ENCODE measurements at regions not wholly inside any gene's neighbourhood (a gene's known extent, or its start where the extent isn't known, plus 50 kb on each side); places are given as distances from the start of the nearest gene placed in this dataset.
"Not testable (repeated sequence)": the region's sequence is repeated elsewhere in the genome, so short reads cannot be mapped to it uniquely, and the experiment has no call there.

DNA sequence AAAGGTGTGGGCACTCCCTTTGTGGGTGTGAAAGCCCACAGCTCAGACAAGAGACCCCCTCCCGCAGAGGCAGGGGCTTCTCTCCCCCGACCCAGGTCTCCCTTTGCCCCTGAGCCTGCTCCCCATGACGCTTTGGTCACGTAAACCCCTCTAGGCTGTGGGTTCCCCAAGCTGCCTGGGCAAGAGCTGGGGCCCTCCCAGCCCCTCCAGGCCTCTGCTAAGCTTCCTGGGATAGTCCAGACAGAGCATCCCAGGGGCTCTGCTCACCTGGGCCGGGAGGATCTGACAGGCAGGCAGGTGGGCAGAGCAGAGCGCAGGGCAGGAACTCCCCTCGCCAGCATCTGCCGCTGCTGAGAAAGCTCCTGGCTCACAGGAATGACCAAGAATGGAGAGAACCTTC, 177.3 kb downstream of the BANP start:
- ATAC-seq = no peak

DNA sequence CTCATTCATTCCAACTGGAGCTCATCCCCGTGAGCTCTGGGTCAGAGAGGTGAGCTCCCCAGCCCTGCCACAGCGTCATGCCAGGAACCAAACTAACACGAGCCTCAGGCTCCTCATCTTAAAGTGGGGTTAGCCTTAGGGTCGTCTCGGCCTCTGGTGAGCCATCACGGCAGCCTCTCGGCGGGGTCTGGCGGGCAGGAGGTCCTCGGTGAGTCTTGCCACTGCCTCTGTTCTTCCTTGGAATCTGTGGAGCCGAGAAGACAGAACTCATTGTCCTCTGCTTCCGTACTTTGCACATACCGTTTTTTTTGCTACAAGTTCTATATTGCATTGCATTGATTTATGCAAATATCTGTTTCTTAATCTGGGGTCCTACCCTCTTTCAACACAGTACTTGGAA, 177.9 kb downstream of the BANP start:
- ATAC-seq = not testable (repeated sequence)

DNA sequence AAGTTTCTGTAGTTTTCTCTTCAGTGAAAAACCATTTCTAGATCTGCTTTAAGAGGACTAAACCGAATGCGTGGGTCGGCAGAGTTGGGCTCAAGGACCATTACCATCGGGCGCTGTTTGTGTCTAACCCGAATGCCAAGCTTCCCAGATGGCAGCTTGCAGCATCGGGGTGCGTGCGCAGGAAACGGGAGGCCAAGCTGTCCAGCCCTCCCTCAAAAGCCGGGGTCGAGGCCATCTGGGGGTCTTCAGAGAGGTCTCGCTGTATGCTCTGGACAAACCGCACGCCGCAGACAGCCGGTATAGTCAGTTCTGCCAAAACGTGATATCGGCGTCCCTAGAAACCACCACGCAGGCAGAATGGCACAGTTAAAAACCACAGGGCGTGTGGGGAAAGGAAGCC, 178.8 kb downstream of the BANP start:
- no peak for ATAC-seq

DNA sequence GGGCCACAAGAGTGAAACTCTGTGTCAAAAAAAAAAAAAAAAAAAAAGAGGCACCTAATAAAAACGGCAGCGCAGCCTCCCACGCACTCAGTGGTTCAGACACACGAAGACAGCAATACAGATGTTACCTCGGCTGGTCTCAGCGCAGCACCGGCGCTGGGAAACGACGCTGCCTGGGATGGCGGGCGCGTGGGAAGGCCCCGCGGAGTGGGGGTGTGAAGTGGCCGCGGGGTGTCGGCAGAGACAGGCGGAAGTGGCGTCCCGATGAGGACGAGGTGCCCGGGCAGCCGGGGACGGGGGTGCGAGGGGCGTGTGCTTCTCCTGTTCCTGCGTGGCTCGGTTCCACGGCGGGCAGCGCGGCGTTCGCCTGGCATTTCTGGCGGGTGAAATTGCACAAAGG, 179.4 kb downstream of the BANP start:
- no peak for ATAC-seq

DNA sequence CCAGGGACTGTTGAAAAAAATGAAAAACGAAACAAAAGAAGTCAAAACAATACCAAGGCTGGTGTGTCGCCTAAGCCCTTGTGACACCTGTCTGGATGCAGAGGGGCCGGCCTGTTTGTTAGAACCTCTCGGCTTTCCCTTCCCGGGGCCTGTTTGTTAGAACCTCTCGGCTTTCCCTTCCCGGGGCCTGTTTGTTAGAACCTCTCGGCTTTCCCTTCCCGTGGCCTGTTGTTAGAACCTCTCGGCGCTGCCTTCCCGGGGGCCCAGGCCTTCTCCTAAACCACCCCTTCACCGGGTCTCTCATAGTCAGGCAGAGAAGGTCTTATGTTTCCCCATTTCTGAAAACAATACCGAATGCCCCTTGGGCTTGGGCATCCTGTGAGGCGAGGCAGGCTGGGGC, 180.0 kb downstream of the BANP start:
- ATAC-seq = no peak

DNA sequence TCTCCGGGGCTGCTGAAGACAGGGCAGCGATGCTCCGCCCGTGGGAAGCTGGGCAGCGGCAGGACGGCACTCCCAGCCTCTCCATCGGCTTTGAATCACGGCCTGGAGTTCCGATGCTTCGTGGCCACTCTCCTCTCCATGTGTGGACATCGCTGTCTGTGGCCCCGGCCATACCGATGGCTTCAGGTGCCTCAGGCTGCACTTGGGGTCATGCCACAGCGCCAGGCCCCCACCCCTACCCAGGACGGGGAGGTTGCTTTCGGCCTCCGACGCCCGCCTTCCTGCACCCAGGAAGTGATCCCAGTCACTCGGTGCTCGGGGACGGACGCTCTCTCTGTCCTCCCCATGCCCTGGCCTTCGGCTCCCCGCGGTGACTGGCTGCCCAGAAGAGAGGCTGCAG, 180.7 kb downstream of the BANP start:
- ATAC-seq = no peak

DNA sequence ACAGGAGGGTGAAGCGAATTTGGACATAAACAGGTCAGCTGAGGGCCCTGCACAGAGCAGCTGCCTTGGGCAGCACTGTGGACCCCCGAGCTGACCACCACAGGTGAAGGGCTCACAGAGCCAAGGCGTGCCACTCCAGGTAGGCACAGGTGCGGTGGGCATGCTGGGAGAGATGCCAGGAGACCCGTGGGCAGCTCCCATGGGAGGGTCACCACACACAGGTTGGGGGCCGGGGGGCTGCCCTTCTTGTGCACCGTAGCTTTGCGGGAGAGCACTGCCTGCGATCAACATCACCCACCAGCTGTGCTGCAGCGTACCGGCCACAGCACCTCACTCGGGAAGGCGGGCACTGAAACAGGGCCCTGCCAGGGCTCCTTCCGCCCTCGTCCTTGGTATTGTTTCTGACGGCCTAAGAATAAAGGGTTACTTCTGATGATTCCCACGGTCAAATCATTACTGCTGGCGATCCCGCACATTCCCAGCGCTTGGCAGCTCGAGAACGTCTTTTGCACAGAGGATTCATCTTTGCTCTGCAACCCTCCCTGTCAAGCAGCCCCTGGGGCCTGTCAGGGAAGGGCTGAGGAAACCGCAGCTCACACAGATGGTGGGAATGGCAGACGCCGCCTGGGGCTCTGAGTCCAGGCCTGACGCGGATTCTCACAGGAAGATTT, 181.7 kb downstream of the BANP start:
- ATAC-seq = no peak

DNA sequence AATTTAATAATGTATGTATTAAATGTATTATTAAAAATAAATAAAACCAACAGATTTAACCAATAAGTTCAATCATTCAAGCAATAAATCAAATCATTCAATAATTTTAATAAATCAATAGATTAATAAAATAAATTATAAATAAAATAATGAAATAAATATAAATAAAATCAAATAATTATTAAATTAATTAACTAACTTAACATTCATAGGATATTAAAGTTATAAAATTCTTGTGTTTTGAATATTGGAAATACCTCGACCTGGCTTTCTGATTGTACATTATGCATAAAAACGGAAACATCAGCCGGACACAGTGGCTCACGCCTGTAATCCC, 182.2 kb downstream of the BANP start:
- no peak for ATAC-seq

DNA sequence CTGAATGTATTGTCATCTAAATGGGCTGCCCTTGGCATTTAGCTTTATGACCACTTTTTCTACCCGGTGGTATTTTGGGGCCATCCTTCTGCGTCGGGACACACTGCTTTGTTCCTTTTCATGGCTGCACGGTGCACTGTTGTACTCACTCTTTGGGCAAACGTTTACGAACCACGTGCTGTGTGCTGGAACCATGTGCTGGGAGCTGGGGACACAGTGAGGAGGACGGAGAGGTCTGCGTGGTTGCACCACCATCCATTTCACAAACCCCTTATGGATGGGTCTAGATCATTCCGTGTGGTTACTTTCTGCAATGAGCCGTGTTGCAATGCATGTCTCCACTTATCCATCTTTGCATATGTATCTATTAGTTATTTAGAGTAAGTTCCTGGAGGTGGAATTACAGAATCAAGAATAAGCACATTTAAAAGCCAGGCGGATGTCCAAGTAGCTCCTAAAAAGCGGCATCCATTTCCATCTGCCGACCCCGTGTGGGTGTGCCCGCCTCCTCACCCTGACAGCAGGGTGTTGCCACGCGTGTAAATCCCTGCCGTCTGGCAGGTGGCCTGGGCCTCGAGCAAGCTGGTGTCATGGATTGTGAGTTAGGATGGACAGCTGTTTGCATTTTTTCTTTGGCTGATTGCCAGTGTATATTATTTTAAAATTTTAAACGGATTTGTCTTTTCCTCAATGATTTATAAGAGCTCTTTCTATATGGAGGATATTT, 183.1 kb downstream of the BANP start:
- not testable (repeated sequence) for ATAC-seq

DNA sequence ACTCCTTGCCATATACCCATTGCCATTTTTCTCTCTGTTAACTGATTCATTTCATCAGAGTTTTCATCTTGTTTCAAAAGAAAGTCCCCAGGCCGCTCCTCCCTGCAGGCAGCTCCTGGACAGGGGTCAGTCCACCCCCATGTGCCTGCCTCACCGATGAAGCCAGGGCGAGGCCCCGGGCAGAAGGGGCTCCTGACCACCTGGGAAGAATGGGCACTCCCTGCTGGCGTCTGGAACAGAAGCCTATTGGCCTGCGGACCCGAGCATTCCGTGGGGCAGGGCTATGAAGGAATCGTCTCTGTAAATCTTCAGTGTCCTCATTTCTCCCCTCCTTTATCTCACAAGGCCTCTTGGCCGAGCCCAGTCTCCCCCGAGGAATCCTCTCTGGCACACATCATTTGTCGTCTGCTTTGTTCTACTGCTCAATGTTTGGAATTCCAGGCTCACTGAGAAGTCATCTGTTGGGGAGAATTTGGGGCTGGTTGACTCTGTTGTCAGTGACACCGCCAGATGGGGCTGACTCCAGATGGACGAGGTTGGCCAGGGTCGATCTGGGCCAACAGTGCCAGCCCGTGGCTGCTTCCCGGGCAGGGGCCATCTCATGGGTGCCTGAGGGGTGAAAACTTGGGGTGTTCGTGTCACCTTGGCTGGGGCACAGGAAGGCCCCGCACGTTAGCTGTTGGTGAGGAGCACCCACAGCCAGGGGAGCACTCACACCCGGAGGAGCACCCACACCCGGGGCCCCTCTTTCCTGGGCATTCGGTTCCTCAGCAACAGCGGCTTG, 183.9 kb downstream of the BANP start:
- not testable (repeated sequence) for ATAC-seq

DNA sequence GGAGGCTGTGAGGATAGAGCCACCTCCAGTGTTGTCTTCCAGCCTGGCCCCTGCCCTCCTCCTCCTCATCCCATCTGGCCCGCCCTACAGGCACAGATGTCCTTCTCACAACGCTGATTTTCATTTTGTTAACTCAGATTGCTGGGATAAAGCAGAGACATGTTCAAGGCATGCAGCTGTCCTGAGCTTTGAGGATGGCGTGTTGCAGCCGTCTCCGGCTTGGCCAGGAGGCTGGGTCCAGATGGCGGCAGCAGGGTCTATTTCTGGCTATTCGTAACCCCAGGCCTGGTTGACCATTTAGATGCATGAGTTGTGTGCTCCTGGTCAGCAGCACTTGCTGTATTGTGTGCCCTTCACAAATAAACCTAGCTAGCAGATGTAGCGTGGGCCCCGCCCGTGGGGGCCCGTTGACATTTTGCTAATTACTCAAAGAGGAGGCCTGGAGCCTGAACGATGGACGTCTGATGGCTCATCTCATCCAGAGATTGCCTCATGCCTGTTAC, 185.0 kb downstream of the BANP start:
- ATAC-seq = not testable (repeated sequence)

DNA sequence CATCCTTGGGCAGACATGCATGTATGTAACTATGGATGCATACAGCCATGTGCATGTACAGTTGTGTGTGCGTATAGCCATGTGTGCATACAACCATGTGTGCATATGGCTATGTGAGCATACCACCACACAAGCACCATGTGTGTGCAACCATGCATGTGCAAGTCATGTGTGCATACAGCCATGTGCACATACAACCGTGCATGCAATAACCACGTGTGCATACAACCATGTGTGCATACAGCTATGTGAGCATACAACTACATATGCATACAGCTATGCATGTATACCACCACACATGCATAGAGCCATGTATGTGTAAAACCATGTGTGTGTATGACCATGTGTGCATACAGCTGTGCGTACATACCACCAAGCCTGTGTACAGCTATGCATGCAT, 185.7 kb downstream of the BANP start:
- ATAC-seq = not testable (repeated sequence)

DNA sequence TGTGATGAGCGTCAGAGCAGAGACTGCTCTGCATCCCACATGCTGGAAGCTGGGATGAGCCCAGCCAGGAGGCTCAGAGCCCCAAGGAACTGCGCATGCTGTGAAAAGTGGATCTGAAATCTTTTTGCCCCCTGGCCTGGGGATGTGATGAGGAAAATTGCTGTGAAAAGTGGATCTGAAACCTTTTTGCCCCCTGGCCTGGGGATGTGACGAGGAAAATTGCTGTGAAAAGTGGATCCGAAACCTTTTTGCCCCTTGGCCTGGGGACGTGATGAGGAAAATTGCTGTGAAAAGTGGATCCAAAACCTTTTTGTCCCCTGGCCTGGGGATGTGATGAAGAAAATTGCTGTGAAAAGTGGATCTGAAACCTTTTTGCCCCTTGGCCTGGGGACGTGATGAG, 187.9 kb downstream of the BANP start:
- ATAC-seq = not testable (repeated sequence)

DNA sequence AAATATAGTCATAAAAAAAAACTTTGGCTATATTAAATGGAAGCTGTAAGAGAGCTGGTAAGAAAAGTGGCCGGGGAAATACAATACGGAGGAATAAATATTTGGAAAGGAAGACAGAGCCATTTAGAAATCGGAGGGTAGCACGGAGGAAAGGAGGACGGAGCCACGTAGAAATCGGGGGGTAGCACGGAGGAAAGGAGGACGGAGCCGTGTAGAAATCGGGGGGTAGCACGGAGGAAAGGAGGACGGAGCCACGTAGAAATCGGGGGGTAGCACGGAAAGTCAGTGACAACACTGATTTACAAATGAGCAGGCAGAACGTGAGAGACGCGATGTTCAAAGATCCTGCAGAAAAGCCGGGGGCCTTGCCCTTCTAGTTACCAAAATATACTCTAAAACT, 189.0 kb downstream of the BANP start:
- ATAC-seq = not testable (repeated sequence)

DNA sequence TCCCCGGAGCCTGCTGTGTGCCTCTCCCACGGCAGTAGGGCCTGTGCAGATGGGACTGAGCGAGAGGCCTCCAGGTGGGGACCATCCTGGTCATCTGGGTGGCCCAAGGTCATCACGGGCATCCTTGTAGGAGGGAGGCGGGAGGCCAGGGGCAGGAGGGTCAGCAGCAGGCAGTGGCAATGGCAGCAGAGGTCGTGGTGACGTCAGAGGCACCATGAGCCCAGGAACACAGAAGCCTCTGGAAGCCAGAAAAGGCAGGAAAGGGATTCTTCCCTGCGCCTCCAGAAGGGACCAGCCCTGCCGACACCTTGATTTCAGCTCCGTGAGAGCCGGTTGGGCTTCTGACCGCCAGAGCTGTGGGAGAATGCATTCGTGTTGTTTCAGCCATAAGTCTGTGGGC, 190.3 kb downstream of the BANP start:
- ATAC-seq = no peak

DNA sequence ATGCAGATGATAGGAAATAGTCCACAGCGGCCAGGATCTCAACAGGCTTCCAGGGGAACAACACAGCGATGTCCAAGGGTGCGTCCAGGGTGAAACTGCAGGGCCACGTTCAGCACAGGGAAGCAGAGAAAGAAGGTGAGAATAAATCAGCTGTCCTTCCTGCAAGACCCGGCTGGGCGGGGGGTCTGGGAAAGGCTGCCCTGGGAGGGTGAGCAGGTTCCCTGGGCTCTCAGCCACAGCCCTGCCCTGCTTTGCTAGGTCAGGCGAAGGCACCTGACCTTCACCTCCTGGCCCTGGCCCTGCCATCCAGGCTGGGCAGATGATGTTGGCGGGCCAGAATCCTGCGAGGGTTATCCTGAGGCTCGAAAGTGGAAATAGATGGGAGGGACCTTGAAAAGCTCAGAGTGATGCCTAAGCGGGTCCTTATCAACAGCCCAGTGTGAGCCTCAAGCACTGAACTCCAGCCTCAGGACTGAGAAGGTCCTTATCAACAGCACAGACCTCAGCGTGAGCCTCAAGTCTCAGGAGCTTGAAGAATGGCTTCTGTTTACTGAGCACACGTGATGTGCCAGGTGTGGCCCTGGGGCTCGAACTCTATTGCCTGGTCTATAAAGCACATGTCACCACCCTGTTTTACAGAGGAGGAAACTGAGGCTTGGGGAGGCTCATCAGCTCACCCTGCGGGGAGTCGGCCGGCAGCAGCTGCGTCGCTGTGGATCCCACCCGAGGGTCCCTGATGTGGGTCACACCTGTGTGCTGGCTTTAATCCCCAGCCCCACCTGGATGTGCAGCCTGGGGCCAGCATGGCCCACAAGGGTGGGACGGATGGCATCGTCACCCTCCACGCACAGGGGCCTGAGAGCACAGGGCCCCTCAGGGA, 191.1 kb downstream of the BANP start:
- ATAC-seq = peak; percentile 33

DNA sequence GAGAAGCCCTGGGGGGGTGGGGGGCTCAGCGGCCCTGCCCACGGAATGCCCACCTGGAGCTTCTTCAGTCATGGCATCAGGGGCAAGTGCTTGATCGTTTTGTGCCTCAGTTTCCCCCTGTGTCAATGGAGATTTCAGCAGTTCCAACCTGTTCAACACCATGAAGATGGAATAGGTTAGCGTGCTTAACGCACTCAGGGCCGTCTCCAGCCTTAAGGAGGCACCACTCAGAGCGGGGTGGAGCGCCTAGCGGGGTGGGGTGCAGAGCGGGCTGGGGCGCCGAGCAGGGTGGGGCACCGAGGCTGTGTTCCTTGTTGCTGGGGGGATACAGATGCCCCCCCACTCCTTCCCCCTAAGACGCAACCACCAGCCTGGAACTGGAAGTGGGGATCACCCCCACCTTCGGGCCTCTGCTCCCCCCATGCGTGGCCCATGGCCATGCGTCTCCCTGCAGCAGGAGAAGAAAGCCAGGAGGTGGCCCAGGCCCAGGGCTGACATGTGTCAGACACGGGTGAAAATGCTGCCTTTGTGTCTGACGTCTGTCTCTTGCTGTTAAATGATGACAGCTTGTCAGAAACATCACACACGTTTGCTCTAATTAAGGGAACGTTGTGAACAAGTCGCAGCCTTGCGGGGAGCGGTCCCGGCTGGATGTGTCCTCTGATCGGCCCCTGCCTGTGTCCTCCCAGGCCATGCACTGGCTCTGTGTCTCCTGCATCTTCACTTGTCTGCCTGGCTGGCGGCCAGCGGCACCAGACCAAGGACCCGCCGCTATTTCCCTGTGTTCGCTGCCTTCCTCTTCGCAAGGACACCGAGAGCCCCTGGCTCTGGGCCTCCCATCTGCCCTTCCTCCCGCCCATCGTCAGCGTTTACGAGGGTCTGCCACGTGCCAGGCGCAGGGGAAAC, 192.1 kb downstream of the BANP start:
- ATAC-seq = not testable (repeated sequence)

DNA sequence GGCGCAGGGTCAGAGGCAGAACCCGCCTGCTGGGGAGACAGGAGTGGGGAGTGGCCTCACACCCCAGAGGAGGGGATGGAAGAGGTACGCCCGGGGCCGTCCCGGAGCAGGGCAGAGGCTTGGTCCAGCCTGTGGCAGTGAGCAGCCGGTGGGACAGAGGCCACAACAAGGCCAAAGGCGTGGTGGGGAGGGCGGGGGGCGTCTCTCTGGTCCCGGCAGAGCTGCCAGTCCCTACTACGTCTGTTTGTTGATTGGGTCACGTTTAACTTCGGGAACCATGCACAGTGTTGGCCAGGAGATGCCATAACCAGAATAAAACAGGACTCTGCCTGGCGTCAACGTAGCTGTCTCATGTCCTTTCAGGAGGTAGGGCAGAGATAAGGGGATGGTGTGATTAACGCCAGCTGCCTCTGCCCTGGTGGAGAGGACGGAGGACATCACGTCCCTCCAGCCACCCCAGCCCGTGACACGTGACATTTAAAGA, 192.8 kb downstream of the BANP start:
- ATAC-seq = no peak

DNA sequence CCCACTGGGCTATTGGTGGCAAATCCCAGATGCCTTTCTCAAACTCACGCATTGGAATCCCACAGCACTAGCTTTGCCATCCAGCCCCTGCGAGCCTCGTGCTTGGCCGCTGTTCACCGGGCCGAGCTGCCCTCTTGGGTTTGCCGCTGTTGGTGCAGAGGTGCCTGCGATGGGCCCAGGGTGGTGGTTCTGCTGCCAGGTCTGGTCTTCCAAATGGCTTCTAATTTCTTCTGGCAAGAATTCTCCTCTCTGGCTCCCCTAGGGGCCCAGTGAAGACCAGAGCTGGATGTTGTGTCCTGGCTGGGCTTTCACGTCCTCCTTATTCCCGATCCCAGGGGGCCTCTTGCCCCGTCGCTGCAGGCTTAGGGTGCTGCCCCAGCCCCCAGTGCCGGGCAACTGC, 194.1 kb downstream of the BANP start:
- ATAC-seq = not testable (repeated sequence)

DNA sequence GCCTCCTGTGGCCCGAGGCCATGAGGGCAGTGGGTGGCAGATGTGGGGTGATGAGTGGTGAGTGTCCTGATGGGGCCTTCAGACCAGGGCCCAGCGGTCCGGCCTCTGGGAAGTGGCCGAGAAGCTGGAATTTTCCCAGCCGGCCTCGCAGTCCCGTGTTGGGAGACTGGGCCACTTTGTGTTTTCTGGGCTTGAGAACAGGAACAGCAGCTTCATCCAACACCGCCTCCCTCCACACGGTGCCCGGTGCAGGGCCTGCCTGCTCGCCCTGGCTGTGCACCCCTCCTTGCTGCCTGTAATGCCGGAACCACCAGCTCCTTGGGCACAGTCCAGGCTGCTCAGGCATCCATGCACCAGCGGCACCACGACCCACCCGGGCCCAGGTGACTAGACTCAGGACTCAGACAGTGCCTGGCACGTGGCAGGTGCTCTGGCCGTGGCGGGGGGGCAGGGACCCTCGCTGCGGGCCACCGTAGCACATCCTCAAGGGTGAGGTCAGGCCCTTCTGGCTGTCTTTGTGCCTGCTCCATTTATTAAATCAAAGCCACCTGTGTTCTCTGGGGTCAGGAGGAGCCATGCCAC, 194.7 kb downstream of the BANP start:
- ATAC-seq = not testable (repeated sequence)

DNA sequence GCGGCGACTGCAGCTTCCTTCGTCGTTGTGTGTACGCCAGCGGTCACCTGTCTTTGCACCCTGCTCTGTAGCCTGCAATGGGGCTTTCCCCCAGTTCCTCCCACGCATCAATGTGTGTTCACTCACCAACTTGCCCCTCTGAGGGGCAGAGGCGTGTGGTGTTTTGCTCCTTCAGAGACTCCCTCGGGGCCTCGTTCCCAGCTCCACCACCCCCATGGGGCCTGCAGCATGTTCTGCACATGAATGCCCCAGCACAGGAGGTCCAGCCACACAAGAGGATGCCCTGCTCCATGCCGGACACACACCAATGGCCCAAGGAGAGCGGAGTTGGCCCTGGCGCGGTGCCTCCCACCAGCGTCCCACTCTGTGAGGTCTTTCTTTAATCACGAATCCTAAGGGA, 196.8 kb downstream of the BANP start:
- ATAC-seq = not testable (repeated sequence)
